ENCODE measurements at regions not wholly inside any gene's neighbourhood (a gene's known extent, or its start where the extent isn't known, plus 50 kb on each side); places are given as distances from the start of the nearest gene placed in this dataset. TPM values are rescaled to one million over a fixed set of nuclear protein-coding genes. Genes with fewer than 3 reads are reported as not detected.

- no peak for DNase-seq
Measured at GRCh38 chr6:155509743-155510475, 54.3 kb upstream of the NOX3 start.

DNA sequence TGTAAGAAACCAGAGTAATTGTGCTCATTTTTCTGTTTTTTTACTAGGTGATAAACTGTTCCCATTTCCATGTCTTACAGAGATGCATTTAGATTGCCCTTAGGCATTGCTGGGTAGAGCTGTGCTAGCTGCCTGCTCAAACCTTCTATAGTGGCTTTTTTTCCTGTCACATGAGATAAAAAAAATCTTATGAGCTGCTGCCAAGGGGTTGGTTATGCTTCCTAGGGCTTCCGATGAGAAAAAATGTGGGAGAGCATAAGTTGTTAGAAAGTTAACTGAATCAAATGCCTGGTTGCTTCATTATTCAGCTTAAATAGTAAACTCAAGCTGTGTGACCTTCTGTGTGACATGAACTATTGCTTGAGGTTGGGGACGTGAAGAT, 50.0 kb upstream of the NOX3 start:
- DNase-seq = no peak

Small RNA genes lying in the stretch of these regions (small RNA-seq; reads per million reads assigned to genes)
- gene MIR1202 (ENCODE audit: low replicate concordance) = not detected
- not detected for gene RNU7-152P (ENCODE audit: low replicate concordance)
- gene SNORD28B (ENCODE audit: low replicate concordance) = 0.12 reads per million

Data from skin of body (tissue), 2 donors.